ENCODE measurements at regions not wholly inside any gene's neighbourhood (a gene's known extent, or its start where the extent isn't known, plus 50 kb on each side); places are given as distances from the start of the nearest gene placed in this dataset.

DNA sequence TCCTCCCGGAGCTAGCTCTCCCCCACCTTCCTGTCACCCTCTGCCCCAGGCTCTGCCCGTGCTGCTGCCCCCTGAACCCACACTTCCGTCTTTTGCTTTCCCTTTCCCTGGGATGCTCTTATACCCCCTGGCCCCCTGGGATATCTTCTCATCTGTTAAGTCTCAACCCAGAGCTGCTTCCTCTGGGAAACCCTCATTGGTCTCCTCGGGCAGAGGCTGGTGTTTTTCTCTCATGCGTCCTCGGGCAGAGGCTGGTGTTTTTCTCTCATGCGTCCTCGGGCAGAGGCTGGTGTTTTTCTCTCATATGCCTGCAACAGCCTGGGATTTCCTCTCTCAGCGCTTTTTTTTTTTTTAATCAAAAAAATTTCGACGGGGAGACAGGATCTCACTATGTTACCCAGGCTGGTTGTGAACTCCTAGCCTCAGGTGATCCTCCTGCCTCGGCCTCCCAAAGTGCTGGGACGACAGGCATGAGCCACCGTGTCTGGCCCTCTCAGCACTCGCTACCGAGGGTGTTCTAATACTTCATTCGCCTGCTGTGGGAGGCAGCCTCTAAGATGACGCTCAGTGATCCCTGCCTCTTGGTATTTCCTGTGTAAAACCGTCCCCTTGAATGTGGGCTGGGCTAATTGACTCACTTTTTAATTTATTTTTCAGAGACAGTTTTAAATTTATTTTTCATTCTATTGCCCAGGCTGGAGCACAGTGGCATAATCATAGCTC, 62.7 kb upstream of the TFRC start:
- no peak for TF ChIP-seq POLR2A (IDR thresholded peaks at IDR 0.05; ENCODE audit: low read length)
- TF ChIP-seq GATA1 (IDR thresholded peaks at IDR 0.05; ENCODE audit: low read depth, low read length), result no peak
